ENCODE measurements at regions not wholly inside any gene's neighbourhood (a gene's known extent, or its start where the extent isn't known, plus 50 kb on each side); places are given as distances from the start of the nearest gene placed in this dataset.

- no peak for ATAC-seq
- Mint-ChIP-seq H3K4me1 (no peaks in the 10 kb centered on the region), H3K4me3 (no peak overlapping the region), H3K9me3 (peaks cover 0 to 8% of the 10 kb centered on the region in 2 donors), H3K27me3 (no peaks in the 10 kb centered on the region), H3K27ac (peak overlapping the region in 1 of 2 donors; percentile 57)
- no peak for DNase-seq
These were observed 1215.3 kb downstream of the BRD1 start for GRCh38 chr22:48612077-48612995.

- ATAC-seq = no peak
- no peaks in the 10 kb centered on the region for H3K4me1 Mint-ChIP-seq
- no peaks in the 10 kb centered on the region for H3K27me3 Mint-ChIP-seq
- no peak for DNase-seq
- H3K4me3 Mint-ChIP-seq = no peak overlapping the region
- no peak overlapping the region for H3K27ac Mint-ChIP-seq
- H3K9me3 Mint-ChIP-seq = peaks cover 10 to 27% of the 10 kb centered on the region in 2 donors
These were observed 1218.3 kb downstream of the BRD1 start for GRCh38 chr22:48609279-48609865.

GRCh38 chr22:48607901-48608662 lies 1219.6 kb downstream of the BRD1 start:
- Mint-ChIP-seq H3K27ac (no peak overlapping the region), H3K9me3 (peaks cover 10 to 27% of the 10 kb centered on the region in 2 donors), H3K4me3 (no peak overlapping the region), H3K4me1 (no peaks in the 10 kb centered on the region), H3K27me3 (no peaks in the 10 kb centered on the region)
- ATAC-seq = no peak
- DNase-seq = no peak

- no peak for DNase-seq
- Mint-ChIP-seq H3K9me3 (peaks cover 10 to 27% of the 10 kb centered on the region in 2 donors), H3K4me1 (no peaks in the 10 kb centered on the region), H3K27me3 (no peaks in the 10 kb centered on the region), H3K4me3 (no peak overlapping the region), H3K27ac (no peak overlapping the region)
- ATAC-seq = no peak
These were observed 1220.9 kb downstream of the BRD1 start for GRCh38 chr22:48606684-48607307.

- no peak for ATAC-seq
- Mint-ChIP-seq H3K27ac (no peak overlapping the region), H3K9me3 (peaks cover 10 to 20% of the 10 kb centered on the region in 2 donors), H3K4me1 (no peaks in the 10 kb centered on the region), H3K4me3 (no peak overlapping the region), H3K27me3 (no peaks in the 10 kb centered on the region)
- no peak for DNase-seq
These were observed 1221.7 kb downstream of the BRD1 start for GRCh38 chr22:48605856-48606481.

GRCh38 chr22:48605125-48605524 lies 1222.5 kb downstream of the BRD1 start:
- Mint-ChIP-seq H3K9me3 (peaks cover 11 to 19% of the 10 kb centered on the region in 2 donors), H3K4me3 (no peak overlapping the region), H3K27me3 (no peaks in the 10 kb centered on the region), H3K27ac (no peak overlapping the region), H3K4me1 (no peaks in the 10 kb centered on the region)
- ATAC-seq (no peak), DNase-seq (no peak)

GRCh38 chr22:48603621-48604320 lies 1223.9 kb downstream of the BRD1 start:
- ATAC-seq (no peak), DNase-seq (no peak)
- no peak overlapping the region for H3K4me3 Mint-ChIP-seq
- no peak overlapping the region for H3K27ac Mint-ChIP-seq
- no peaks in the 10 kb centered on the region for H3K27me3 Mint-ChIP-seq
- H3K9me3 Mint-ChIP-seq = peaks cover 14 to 25% of the 10 kb centered on the region in 2 donors
- no peaks in the 10 kb centered on the region for H3K4me1 Mint-ChIP-seq

GRCh38 chr22:48602805-48603518 lies 1224.7 kb downstream of the BRD1 start:
- Mint-ChIP-seq H3K27me3 (no peaks in the 10 kb centered on the region), H3K4me3 (no peak overlapping the region), H3K9me3 (peaks cover 14 to 25% of the 10 kb centered on the region in 2 donors), H3K27ac (no peak overlapping the region), H3K4me1 (no peaks in the 10 kb centered on the region)
- DNase-seq (no peak), ATAC-seq (no peak)

- ATAC-seq (no peak), DNase-seq (no peak)
- H3K4me3 Mint-ChIP-seq = no peak overlapping the region
- peaks cover 14 to 19% of the 10 kb centered on the region in 2 donors for H3K9me3 Mint-ChIP-seq
- no peaks in the 10 kb centered on the region for H3K4me1 Mint-ChIP-seq
- H3K27me3 Mint-ChIP-seq = no peaks in the 10 kb centered on the region
- no peak overlapping the region for H3K27ac Mint-ChIP-seq
These were observed 1227.0 kb downstream of the BRD1 start for GRCh38 chr22:48600681-48601080.

- H3K9me3 Mint-ChIP-seq = peaks cover 12 to 15% of the 10 kb centered on the region in 2 donors
- ATAC-seq (no peak), DNase-seq (no peak)
- H3K27me3 Mint-ChIP-seq = no peaks in the 10 kb centered on the region
- no peak overlapping the region for H3K4me3 Mint-ChIP-seq
- H3K4me1 Mint-ChIP-seq = no peaks in the 10 kb centered on the region
- H3K27ac Mint-ChIP-seq = peak overlapping the region in 1 of 2 donors; percentile 40
These were observed 1227.5 kb downstream of the BRD1 start for GRCh38 chr22:48600171-48600570.

GRCh38 chr22:48599346-48599745 lies 1228.3 kb downstream of the BRD1 start:
- no peak overlapping the region for H3K27ac Mint-ChIP-seq
- no peak for DNase-seq
- no peak overlapping the region for H3K4me3 Mint-ChIP-seq
- H3K4me1 Mint-ChIP-seq = no peaks in the 10 kb centered on the region
- no peak for ATAC-seq
- H3K27me3 Mint-ChIP-seq = no peaks in the 10 kb centered on the region
- H3K9me3 Mint-ChIP-seq = peaks cover 4 to 7% of the 10 kb centered on the region in 2 donors

GRCh38 chr22:48596111-48596850 lies 1231.4 kb downstream of the BRD1 start:
- Mint-ChIP-seq H3K4me1 (no peaks in the 10 kb centered on the region), H3K27ac (no peak overlapping the region), H3K4me3 (no peak overlapping the region), H3K9me3 (peaks cover 4 to 7% of the 10 kb centered on the region in 2 donors), H3K27me3 (no peaks in the 10 kb centered on the region)
- ATAC-seq (no peak), DNase-seq (no peak)

GRCh38 chr22:48595511-48595905 lies 1232.2 kb downstream of the BRD1 start:
- Mint-ChIP-seq H3K27me3 (no peaks in the 10 kb centered on the region), H3K4me3 (no peak overlapping the region), H3K4me1 (no peaks in the 10 kb centered on the region), H3K9me3 (peaks cover 4 to 7% of the 10 kb centered on the region in 2 donors), H3K27ac (no peak overlapping the region)
- DNase-seq (no peak), ATAC-seq (no peak)

Data from stimulated activated naive CD8-positive, alpha-beta T cell treated with anti-CD3 and anti-CD28 coated beads, Interleukin-15, amount 100 ng/mL, for 72 hours (primary cell).